Uterus (tissue), 3 donors: ENCODE measurements at regions not wholly inside any gene's neighbourhood (a gene's known extent, or its start where the extent isn't known, plus 50 kb on each side); places are given as distances from the start of the nearest gene placed in this dataset.

ENCODE experiments used
- DNase-seq, 2 donors: peaks; one replicate each; pipeline ENCODE4 v3.0.0-alpha.2; 2019 to 2020
- H3K27ac ChIP-seq, 2 donors: fragments of 200-600 bp; sonication (generic); 1 replicate in 1 of 2; 2 replicates in 1 of 2; pipeline ENCODE4 v1.5.1; 2016 to 2018
- H3K27me3 ChIP-seq, 2 donors: fragments of 200-600 bp; sonication (generic); one replicate each; pipeline ENCODE4 v1.5.1; 2018 to 2019; ENCODE audit warnings: control low read depth in 1 of 2
- H3K36me3 ChIP-seq, 2 donors: fragments of 200-600 bp; sonication (generic); one replicate each; pipeline ENCODE4 v1.5.1; 2019; ENCODE audit warnings: control low read depth in 1 of 2
- H3K4me1 ChIP-seq, 2 donors: fragments of 200-600 bp; sonication (generic); one replicate each; pipeline ENCODE4 v1.5.1; 2018 to 2019; ENCODE audit warnings: control low read depth in 1 of 2
- H3K4me3 ChIP-seq, 2 donors: fragments of 200-600 bp; sonication (generic); 1 replicate in 1 of 2; 2 replicates in 1 of 2; pipeline ENCODE4 v1.5.1; 2018 to 2019; ENCODE audit warnings: mild to moderate bottlenecking in 1 of 2
- H3K9me3 ChIP-seq, 2 donors: fragments of 200-600 bp; sonication (generic); one replicate each; pipeline ENCODE4 v1.5.1; 2019; ENCODE audit warnings: control low read depth in 1 of 2
- POLR2A ChIP-seq, 2 donors: fragments of 450-650 bp; IDR thresholded peaks; one replicate each; pipeline ENCODE4 v1.6.1; 2016; ENCODE audit warnings: antibody characterized with exemption in 2 of 2, mild to moderate bottlenecking in 1 of 2, moderate library complexity in 1 of 2
- intact Hi-C: fragments of 100-400 bp; cut with DNase I; formaldehyde crosslinking; loops from one replicate; pipeline ENCODE4 v1.15.1; 2023; ENCODE audit warnings: low total_unique reads
- TF ChIP-seq, protein P1 (sequence below), 4 experiments: fragments of 200-600 bp in 2 of 4; fragments of 450-650 bp in 2 of 4; sonication (generic) in 2 of 4; IDR thresholded peaks; one replicate each; pipeline ENCODE4 v1.5.1; 2016 to 2019; ENCODE audit warnings: antibody characterized with exemption in 4 of 4, mild to moderate bottlenecking in 2 of 4, moderate library complexity in 1 of 4
- donor health status: DM: yes; HTN: yes; CAD: no.

DNA sequence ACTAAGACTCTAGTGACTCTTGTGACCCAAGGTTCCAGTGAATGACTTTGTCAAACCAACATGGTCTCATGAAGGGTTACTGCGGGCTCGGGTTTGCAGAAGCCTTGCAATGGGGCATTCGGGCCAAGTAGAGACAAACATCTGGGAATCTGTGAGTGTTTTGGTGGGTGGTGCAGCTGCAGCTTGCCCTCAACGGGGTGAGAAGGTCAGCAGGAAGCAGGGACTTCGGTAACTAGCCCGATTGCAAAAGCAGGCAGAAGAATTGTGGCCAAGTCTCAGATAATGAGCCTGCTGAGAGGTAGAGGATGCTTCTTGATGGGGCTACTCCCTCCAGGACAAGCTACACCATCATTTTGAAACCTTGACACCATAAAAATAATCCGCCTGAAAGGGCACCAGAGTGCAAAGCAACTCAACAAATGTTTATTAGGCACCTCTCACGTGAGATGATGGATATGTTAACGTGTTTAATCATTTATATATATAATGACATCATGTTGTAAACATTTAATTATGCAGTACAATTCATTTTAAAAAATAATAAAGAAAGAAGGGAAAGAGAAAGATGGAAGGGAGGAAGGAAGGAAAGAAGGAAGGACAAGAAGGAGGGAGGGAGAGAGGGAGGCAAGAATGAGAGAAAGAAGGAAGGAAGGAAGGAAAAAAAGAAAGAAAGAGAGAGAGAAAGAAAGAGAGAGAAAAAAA, 263.9 kb upstream of the IGF1R start:
- no peak for DNase-seq
- Histone ChIP-seq H3K4me1 (no peaks in the 10 kb centered on the region), H3K27ac (no peak overlapping the region), H3K9me3 (no peaks in the 10 kb centered on the region), H3K27me3 (no peaks in the 10 kb centered on the region), H3K4me3 (no peak overlapping the region), H3K36me3 (no peaks in the 10 kb centered on the region)
- no peak for TF ChIP-seq POLR2A (IDR thresholded peaks at IDR 0.05)
- TF ChIP-seq, protein P1, sequence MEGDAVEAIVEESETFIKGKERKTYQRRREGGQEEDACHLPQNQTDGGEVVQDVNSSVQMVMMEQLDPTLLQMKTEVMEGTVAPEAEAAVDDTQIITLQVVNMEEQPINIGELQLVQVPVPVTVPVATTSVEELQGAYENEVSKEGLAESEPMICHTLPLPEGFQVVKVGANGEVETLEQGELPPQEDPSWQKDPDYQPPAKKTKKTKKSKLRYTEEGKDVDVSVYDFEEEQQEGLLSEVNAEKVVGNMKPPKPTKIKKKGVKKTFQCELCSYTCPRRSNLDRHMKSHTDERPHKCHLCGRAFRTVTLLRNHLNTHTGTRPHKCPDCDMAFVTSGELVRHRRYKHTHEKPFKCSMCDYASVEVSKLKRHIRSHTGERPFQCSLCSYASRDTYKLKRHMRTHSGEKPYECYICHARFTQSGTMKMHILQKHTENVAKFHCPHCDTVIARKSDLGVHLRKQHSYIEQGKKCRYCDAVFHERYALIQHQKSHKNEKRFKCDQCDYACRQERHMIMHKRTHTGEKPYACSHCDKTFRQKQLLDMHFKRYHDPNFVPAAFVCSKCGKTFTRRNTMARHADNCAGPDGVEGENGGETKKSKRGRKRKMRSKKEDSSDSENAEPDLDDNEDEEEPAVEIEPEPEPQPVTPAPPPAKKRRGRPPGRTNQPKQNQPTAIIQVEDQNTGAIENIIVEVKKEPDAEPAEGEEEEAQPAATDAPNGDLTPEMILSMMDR (IDR thresholded peaks at IDR 0.05): no peak
- intact Hi-C loops: no loop called here

DNA sequence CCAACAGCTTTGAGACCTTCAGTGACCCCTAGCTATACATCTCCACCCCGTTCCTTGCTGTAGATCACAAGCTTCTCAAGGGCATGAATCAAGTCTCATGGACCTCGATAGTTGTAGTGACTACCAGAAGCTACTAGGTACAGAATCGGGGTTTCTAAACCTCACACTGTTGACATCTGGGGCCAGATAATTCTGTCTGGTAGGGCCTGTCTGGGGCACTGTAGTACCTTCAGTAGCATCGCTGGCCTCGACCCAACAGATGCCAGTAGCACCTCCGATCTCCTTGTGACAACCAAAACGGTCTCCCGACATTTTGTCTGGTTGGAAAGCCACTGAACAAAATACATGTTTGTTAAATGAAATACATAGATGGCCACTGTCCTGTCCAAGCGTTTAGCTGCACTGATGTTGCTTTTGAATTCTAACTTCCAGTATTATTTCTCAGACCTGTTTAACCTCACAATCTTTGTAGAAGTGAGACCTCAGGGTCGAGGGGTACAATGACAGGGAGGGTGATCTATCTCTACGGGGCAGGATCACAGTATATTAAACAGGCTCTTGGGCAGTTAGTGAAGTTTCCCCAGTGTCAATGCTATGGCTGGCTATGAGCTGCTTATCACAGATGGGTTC, 262.5 kb upstream of the IGF1R start:
- Histone ChIP-seq H3K36me3 (no peaks in the 10 kb centered on the region), H3K27me3 (no peaks in the 10 kb centered on the region), H3K9me3 (no peaks in the 10 kb centered on the region), H3K27ac (no peak overlapping the region), H3K4me1 (no peaks in the 10 kb centered on the region), H3K4me3 (no peak overlapping the region)
- no peak for TF ChIP-seq POLR2A (IDR thresholded peaks at IDR 0.05)
- TF ChIP-seq, protein P1 (IDR thresholded peaks at IDR 0.05): no peak
- no peak for DNase-seq
- intact Hi-C loops: no loop called here

- no peaks in the 10 kb centered on the region for H3K36me3 ChIP-seq
- H3K4me3 ChIP-seq: no peak overlapping the region
- no peak for TF ChIP-seq POLR2A (IDR thresholded peaks at IDR 0.05)
- TF ChIP-seq, protein P1 (IDR thresholded peaks at IDR 0.05): no peak
- no peak overlapping the region for H3K27ac ChIP-seq
- no peak for DNase-seq
- H3K27me3 ChIP-seq: no peaks in the 10 kb centered on the region
- H3K9me3 ChIP-seq: no peaks in the 10 kb centered on the region
- H3K4me1 ChIP-seq: no peaks in the 10 kb centered on the region
- intact Hi-C loops: no loop called here
Observed at GRCh38 chr15:98386561-98386960, 261.8 kb upstream of the IGF1R start.

DNA sequence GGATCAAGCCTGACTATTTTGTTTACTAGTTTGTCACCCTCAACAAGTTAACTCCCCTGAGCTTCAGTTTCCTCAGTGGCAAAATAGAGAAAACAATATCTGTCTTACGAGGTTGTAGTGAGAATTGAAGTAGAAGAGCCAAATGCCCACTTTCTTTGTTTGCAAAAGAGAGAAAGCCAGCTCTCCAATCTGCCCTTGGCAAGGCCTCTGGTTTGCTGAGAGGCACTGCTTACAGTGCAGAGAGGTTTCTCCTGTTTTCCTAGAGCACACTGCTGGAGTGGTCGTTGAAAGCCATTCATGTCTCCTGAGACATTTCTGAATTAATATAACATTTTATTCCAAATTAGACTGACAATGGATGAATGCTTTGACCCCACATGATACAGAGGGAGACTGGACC, 260.5 kb upstream of the IGF1R start:
- Histone ChIP-seq H3K4me3 (no peak overlapping the region), H3K36me3 (no peaks in the 10 kb centered on the region), H3K27me3 (no peaks in the 10 kb centered on the region), H3K27ac (no peak overlapping the region), H3K9me3 (no peaks in the 10 kb centered on the region), H3K4me1 (no peaks in the 10 kb centered on the region)
- TF ChIP-seq, protein P1 (IDR thresholded peaks at IDR 0.05): no peak
- no peak for TF ChIP-seq POLR2A (IDR thresholded peaks at IDR 0.05)
- no peak for DNase-seq
- intact Hi-C loops: no loop called here

DNA sequence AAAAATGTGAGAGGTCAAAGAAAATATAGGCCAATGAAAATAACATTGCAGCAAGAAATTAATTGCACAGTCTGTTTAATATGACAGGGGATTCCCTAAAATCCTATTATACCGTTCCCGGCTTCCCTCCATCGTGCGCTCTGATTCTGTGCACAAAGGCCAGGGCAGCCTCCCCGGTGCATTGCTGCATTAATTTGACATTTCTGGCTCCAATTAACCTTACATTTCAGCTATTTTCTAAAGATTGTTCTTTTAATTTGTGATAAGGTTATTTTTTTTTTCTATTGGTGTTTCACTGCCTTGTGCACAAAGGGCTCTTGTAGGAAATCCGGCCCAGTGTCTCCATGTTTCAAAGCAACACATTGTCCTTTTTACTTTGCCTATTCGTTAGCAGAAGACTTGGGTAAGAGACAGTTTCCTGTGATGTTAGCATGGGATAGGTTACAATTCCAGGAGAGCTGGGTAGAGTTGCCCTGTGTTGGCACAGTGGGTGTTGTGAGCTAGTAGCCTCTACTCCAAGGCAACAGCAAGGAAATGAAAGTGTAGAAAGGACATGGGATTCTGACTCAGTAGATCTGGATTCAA, 257.3 kb upstream of the IGF1R start:
- H3K4me1 ChIP-seq: no peaks in the 10 kb centered on the region
- intact Hi-C loops: no loop called here
- no peak overlapping the region for H3K4me3 ChIP-seq
- no peaks in the 10 kb centered on the region for H3K9me3 ChIP-seq
- H3K27ac ChIP-seq: no peak overlapping the region
- TF ChIP-seq, protein P1 (IDR thresholded peaks at IDR 0.05): no peak
- DNase-seq: no peak
- no peaks in the 10 kb centered on the region for H3K27me3 ChIP-seq
- no peaks in the 10 kb centered on the region for H3K36me3 ChIP-seq
